ENCODE measurements at regions not wholly inside any gene's neighbourhood (a gene's known extent, or its start where the extent isn't known, plus 50 kb on each side); places are given as distances from the start of the nearest gene placed in this dataset.
A peak's percentile ranks its signal among the peaks of the same experiment; 100 is the strongest.

- ChIA-PET CTCF (no interaction called here), POLR2A (ENCODE audit: unreplicated experiment) (no interaction called here)
- Histone ChIP-seq H3K36me3 (ENCODE audit: control insufficient read depth, insufficient read depth, low read length) (no peaks in the 10 kb centered on the region), H3K27me3 (ENCODE audit: control insufficient read depth, insufficient read depth, low read length) (no peaks in the 10 kb centered on the region; the same call in 1 of the 2 replicates), H2BK20ac (ENCODE audit: low read depth, low read length) (no peak overlapping the region), H3K9me3 (ENCODE audit: control insufficient read depth, insufficient read depth, low read length) (no peaks in the 10 kb centered on the region; the same call in 1 of the 2 replicates), H3K4me2 (ENCODE audit: low read depth, low read length) (no peak overlapping the region), H3K27ac (ENCODE audit: insufficient read depth, low read length) (no peak overlapping the region), H2AFZ (replicated peaks; ENCODE audit: low read length, poor library complexity) (no peak overlapping the region), H3K14ac (replicated peaks; ENCODE audit: low read depth, low read length) (no peak overlapping the region), H3K79me1 (ENCODE audit: low read depth in 1 of 2, low read length in 2 of 2) (no peaks in the 10 kb centered on the region), H4K91ac (ENCODE audit: insufficient read depth, low read depth, low read length) (no peak overlapping the region), H3K9ac (ENCODE audit: low read depth, low read length) (no peak overlapping the region), H4K20me1 (ENCODE audit: insufficient read depth, low read length) (no peaks in the 10 kb centered on the region), H2BK120ac (ENCODE audit: low read depth, low read length) (no peak overlapping the region), H2BK5ac (ENCODE audit: low read depth, low read length, poor library complexity, severe bottlenecking) (no peak overlapping the region), H2BK15ac (ENCODE audit: low read depth, low read length) (no peak overlapping the region), H3K4ac (ENCODE audit: low read depth, low read length) (no peak overlapping the region), H3K9me1 (ENCODE audit: insufficient read depth, low read length) (no peaks in the 10 kb centered on the region), H3K56ac (ENCODE audit: extremely low read depth, insufficient read depth, low read length) (no peak overlapping the region), H4K8ac (ENCODE audit: low read depth in 2 of 2, low read length in 2 of 2) (no peak overlapping the region), H2AK9ac (replicated peaks; ENCODE audit: low read depth, low read length, poor library complexity) (no peak overlapping the region), H2AK5ac (ENCODE audit: low read depth, low read length) (no peak overlapping the region), H3K18ac (ENCODE audit: low read depth, low read length) (no peak overlapping the region), H4K5ac (ENCODE audit: low read depth, low read length) (no peak overlapping the region), H3K4me1 (ENCODE audit: control insufficient read depth, insufficient read depth, low read length) (0 out of 2 replicates have a peak, but pooled peaks cover 3% of the 10 kb centered on the region), H3K4me3 (ENCODE audit: insufficient read depth, low read depth, low read length) (no peak overlapping the region), H3K23ac (ENCODE audit: low read depth, low read length) (no peak overlapping the region)
- BruUV-seq (replicated peaks): no TSS peak
- peak; percentile 72 for ATAC-seq (ENCODE audit: low read depth)
- dilution Hi-C loops (cut with HindIII; ENCODE audit: low sequenced_read_pairs, unreplicated experiment) (no loop called here), intact Hi-C loops (cut with micrococcal nuclease) (no loop called here), in situ Hi-C loops (cut with MboI; ENCODE audit: low sequenced_read_pairs) (no loop called here)
- no peak for TF ChIP-seq BHLHE40 (IDR thresholded peaks at IDR 0.05; ENCODE audit: low read depth, low read length)
- TF ChIP-seq NFE2L2 (IDR thresholded peaks at IDR 0.05; ENCODE audit: low read depth, low read length): no peak
- TF ChIP-seq MXI1 (IDR thresholded peaks at IDR 0.05; ENCODE audit: borderline replicate concordance, low read depth, low read length): no peak
- no peak for TF ChIP-seq MAFK (IDR thresholded peaks at IDR 0.05; ENCODE audit: low read depth, low read length)
- no peak for TF ChIP-seq SMC3 (IDR thresholded peaks at IDR 0.05; ENCODE audit: low read depth, low read length)
- no peak for TF ChIP-seq RAD21 (IDR thresholded peaks at IDR 0.05; ENCODE audit: low read length)
- no peak for TF ChIP-seq FOS (IDR thresholded peaks at IDR 0.05; ENCODE audit: low read depth, low read length)
- no peak for TF ChIP-seq CHD1 (IDR thresholded peaks at IDR 0.05; ENCODE audit: low read depth, low read length)
- TF ChIP-seq RCOR1 (IDR thresholded peaks at IDR 0.05; ENCODE audit: insufficient replicate concordance, low read length): no peak
- TF ChIP-seq RFX5 (IDR thresholded peaks at IDR 0.05; ENCODE audit: low read depth, low read length): no peak
- no peak for TF ChIP-seq USF2 (IDR thresholded peaks at IDR 0.05; ENCODE audit: low read depth, low read length)
- no peak for TF ChIP-seq ELK1 (IDR thresholded peaks at IDR 0.05; ENCODE audit: borderline replicate concordance, low read depth, low read length)
- no peak for TF ChIP-seq POLR2A (IDR thresholded peaks at IDR 0.05; ENCODE audit: low read depth, low read length)
- no peak for TF ChIP-seq MAZ (IDR thresholded peaks at IDR 0.05; ENCODE audit: borderline replicate concordance, low read depth, low read length)
- DNase-seq: peak; percentile 42
These were observed 84.2 kb upstream of the BMP4 start for GRCh38 chr14:54040846-54041245.
